WTC11 (cell line): ENCODE measurements at regions not wholly inside any gene's neighbourhood (a gene's known extent, or its start where the extent isn't known, plus 50 kb on each side); places are given as distances from the start of the nearest gene placed in this dataset.

Experiments used
- ATAC-seq: fragments of 200-7000 bp; cut with Tn5 transposase; 2 replicates; pipeline ENCODE4 v1.10.0; 2021; ENCODE audit warnings: mild to moderate bottlenecking, moderate library complexity
- CTCF ChIA-PET: fragments of 300-600 bp; sonication (Branson Sonifier 250); formaldehyde crosslinking; loops from one replicate; lab custom pipeline; 2021; ENCODE audit warnings: antibody characterized with exemption; lab: Charles Lee
- POLR2A ChIA-PET: fragments of 350-600 bp; sonication (Branson Sonifier 250); formaldehyde crosslinking; loops from one replicate; lab custom pipeline; 2021; ENCODE audit warnings: antibody characterized with exemption; lab: Charles Lee
- DNase-seq: peaks from one replicate; pipeline ENCODE4 v3.0.0; 2021; ENCODE audit warnings: low spot score
- H3K27ac Mint-ChIP-seq: 2 replicates; pipeline ENCODE4 v1.8.0; 2021; ENCODE audit warnings: mixed read lengths
- H3K27me3 Mint-ChIP-seq: 2 replicates; pipeline ENCODE4 v1.8.0; 2021; ENCODE audit warnings: low read depth, mild to moderate bottlenecking, moderate library complexity, mixed read lengths
- H3K36me3 Mint-ChIP-seq: 2 replicates; pipeline ENCODE4 v1.8.0; 2021; ENCODE audit warnings: mixed read lengths
- H3K4me1 Mint-ChIP-seq: 2 replicates; pipeline ENCODE4 v1.8.0; 2022; ENCODE audit warnings: mixed read lengths
- H3K4me3 Mint-ChIP-seq: 2 replicates; pipeline ENCODE4 v1.8.0; 2021; ENCODE audit warnings: mild to moderate bottlenecking, moderate library complexity, mixed read lengths
- H3K9me3 Mint-ChIP-seq: 2 replicates; pipeline ENCODE4 v1.8.0; 2021; ENCODE audit warnings: mixed read lengths
- EMX1 ChIP-seq: fragments of 250-450 bp; sonication (Bioruptor Pico); IDR thresholded peaks from 2 replicates; pipeline ENCODE4 v1.8.0; 2021; ENCODE audit warnings: mild to moderate bottlenecking
- ESRRA ChIP-seq: sonication (generic); formaldehyde crosslinking; IDR thresholded peaks from 2 replicates; pipeline ENCODE4 v1.8.1; 2022; ENCODE audit warnings: mild to moderate bottlenecking, missing genetic modification reagents, borderline replicate concordance
- GABPB1 ChIP-seq: sonication (generic); formaldehyde crosslinking; IDR thresholded peaks from 2 replicates; pipeline ENCODE4 v1.8.1; 2023; ENCODE audit warnings: mild to moderate bottlenecking, missing genetic modification reagents
- HMGA2 ChIP-seq: fragments of 250-450 bp; sonication (Bioruptor Pico); IDR thresholded peaks from 2 replicates; pipeline ENCODE4 v1.4.0; 2021; ENCODE audit warnings: mild to moderate bottlenecking, moderate library complexity
- KAT7 ChIP-seq: sonication (generic); formaldehyde crosslinking; IDR thresholded peaks from 2 replicates; pipeline ENCODE4 v1.8.1; 2023; ENCODE audit warnings: missing genetic modification reagents, mild to moderate bottlenecking, borderline replicate concordance
- OVOL2 ChIP-seq: fragments of 250-450 bp; sonication (Bioruptor Pico); IDR thresholded peaks from 2 replicates; pipeline ENCODE4 v1.9.0; 2021; ENCODE audit warnings: mild to moderate bottlenecking, borderline replicate concordance
- TEAD4 ChIP-seq: sonication (generic); formaldehyde crosslinking; IDR thresholded peaks from 2 replicates; pipeline ENCODE4 v1.8.0; 2022; ENCODE audit warnings: mild to moderate bottlenecking, missing genetic modification reagents
- ZBTB21 ChIP-seq: sonication (generic); formaldehyde crosslinking; IDR thresholded peaks from 2 replicates; pipeline ENCODE4 v1.8.1; 2023; ENCODE audit warnings: mild to moderate bottlenecking, missing genetic modification reagents, borderline replicate concordance
- ZNF219 ChIP-seq: sonication (generic); formaldehyde crosslinking; IDR thresholded peaks from 2 replicates; pipeline ENCODE4 v1.8.0; 2023; ENCODE audit warnings: missing genetic modification reagents, mild to moderate bottlenecking, borderline replicate concordance
- TF ChIP-seq, protein P1 (sequence below): fragments of 250-450 bp; sonication (Bioruptor Pico); IDR thresholded peaks from 2 replicates; pipeline ENCODE4 v1.9.0; 2021; ENCODE audit warnings: mild to moderate bottlenecking
- TF ChIP-seq, protein P2 (sequence below): sonication (generic); formaldehyde crosslinking; IDR thresholded peaks from 2 replicates; pipeline ENCODE4 v1.8.1; 2023; ENCODE audit warnings: mild to moderate bottlenecking, moderate library complexity, missing genetic modification reagents
- TF ChIP-seq, protein P3 (sequence below): sonication (generic); formaldehyde crosslinking; IDR thresholded peaks from 2 replicates; pipeline ENCODE4 v1.8.0; 2022; ENCODE audit warnings: mild to moderate bottlenecking, missing genetic modification reagents
- TF ChIP-seq, protein P4 (sequence below): sonication (generic); formaldehyde crosslinking; IDR thresholded peaks from 2 replicates; pipeline ENCODE4 v1.8.1; 2023; ENCODE audit warnings: mild to moderate bottlenecking, missing genetic modification reagents, moderate library complexity
- TF ChIP-seq, protein P5 (sequence below): fragments of 250-450 bp; sonication (Bioruptor Pico); IDR thresholded peaks from 2 replicates; pipeline ENCODE4 v1.9.0; 2021; ENCODE audit warnings: mild to moderate bottlenecking, borderline replicate concordance
- TF ChIP-seq, protein P6 (sequence below): sonication (generic); formaldehyde crosslinking; IDR thresholded peaks from 2 replicates; pipeline ENCODE4 v1.8.1; 2022; ENCODE audit warnings: mild to moderate bottlenecking, moderate library complexity, missing genetic modification reagents
- TF ChIP-seq, protein P7 (sequence below): sonication (generic); formaldehyde crosslinking; conservative IDR thresholded peaks from 2 replicates; pipeline ENCODE4 v1.8.1; 2023; ENCODE audit warnings: mild to moderate bottlenecking, low read depth, missing genetic modification reagents, moderate library complexity
- TF ChIP-seq, protein P8 (sequence below): fragments of 250-450 bp; sonication (Bioruptor Pico); IDR thresholded peaks from 2 replicates; pipeline ENCODE4 v1.9.0; 2021; ENCODE audit warnings: mild to moderate bottlenecking

DNA sequence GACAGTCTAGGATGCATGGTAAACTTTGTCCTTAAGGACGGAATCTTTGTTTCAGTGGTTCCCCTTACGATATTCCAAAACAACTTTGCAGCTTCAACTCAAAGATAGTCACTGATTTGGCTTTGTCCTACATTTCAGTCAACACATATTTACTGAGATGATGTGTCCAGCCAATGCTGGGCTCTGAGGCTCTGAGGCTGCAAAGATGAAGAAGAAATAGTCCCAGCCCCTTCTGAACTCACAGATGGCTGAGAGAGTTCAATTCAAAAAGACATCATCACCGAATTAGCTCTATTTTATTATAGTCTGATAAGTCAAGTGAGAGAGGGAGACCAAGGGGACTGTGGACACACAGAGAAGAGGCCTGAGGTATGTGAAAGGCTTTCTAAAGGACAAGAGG is 544.0 kb downstream of the ACTL7B start:
- H3K27ac Mint-ChIP-seq, result no peak overlapping the region
- no peak for ATAC-seq
- no peak overlapping the region for H3K4me3 Mint-ChIP-seq
- TF ChIP-seq ESRRA (CRISPR knock-in tag) (no peak), HMGA2 (CRISPR knock-in tag) (no peak)
- TF ChIP-seq, protein P1, sequence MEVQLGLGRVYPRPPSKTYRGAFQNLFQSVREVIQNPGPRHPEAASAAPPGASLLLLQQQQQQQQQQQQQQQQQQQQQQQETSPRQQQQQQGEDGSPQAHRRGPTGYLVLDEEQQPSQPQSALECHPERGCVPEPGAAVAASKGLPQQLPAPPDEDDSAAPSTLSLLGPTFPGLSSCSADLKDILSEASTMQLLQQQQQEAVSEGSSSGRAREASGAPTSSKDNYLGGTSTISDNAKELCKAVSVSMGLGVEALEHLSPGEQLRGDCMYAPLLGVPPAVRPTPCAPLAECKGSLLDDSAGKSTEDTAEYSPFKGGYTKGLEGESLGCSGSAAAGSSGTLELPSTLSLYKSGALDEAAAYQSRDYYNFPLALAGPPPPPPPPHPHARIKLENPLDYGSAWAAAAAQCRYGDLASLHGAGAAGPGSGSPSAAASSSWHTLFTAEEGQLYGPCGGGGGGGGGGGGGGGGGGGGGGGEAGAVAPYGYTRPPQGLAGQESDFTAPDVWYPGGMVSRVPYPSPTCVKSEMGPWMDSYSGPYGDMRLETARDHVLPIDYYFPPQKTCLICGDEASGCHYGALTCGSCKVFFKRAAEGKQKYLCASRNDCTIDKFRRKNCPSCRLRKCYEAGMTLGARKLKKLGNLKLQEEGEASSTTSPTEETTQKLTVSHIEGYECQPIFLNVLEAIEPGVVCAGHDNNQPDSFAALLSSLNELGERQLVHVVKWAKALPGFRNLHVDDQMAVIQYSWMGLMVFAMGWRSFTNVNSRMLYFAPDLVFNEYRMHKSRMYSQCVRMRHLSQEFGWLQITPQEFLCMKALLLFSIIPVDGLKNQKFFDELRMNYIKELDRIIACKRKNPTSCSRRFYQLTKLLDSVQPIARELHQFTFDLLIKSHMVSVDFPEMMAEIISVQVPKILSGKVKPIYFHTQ, result no peak
- peaks cover 21% of the 10 kb centered on the region for H3K9me3 Mint-ChIP-seq
- POLR2A ChIA-PET, result no interaction called here
- H3K36me3 Mint-ChIP-seq, result peaks cover 2% of the 10 kb centered on the region
- DNase-seq, result no peak
- H3K27me3 Mint-ChIP-seq, result no peaks in the 10 kb centered on the region; the same call in 1 of the 2 replicates
- peaks cover 4% of the 10 kb centered on the region; the same call in 1 of the 2 replicates for H3K4me1 Mint-ChIP-seq
- CTCF ChIA-PET, result interaction anchor here (0.5 kb wide), 1 partner anchor 105 kb away, joined by 3 read pairs; no protein-coding TSS in a partner anchor

DNA sequence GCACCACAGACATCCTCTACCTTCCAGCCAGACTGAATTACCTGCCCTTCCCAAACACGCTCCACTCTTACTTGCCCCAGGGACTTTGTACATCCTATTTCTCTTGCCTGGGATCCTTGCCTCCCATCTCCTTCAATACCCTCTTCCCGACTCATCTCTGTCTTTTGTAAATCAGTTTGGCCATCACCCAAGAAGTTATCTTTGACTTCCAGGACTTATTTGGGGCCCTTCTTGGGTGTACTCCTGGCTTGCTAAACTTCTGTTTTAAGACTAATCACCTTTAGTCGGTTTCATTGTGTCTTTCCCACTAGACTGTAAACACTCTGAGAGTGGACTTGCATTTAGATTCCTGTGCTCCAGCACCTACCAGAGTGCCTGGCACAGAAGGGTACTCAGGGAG is 545.6 kb downstream of the ACTL7B start:
- H3K27me3 Mint-ChIP-seq, result no peaks in the 10 kb centered on the region; the same call in 1 of the 2 replicates
- TF ChIP-seq, protein P2, sequence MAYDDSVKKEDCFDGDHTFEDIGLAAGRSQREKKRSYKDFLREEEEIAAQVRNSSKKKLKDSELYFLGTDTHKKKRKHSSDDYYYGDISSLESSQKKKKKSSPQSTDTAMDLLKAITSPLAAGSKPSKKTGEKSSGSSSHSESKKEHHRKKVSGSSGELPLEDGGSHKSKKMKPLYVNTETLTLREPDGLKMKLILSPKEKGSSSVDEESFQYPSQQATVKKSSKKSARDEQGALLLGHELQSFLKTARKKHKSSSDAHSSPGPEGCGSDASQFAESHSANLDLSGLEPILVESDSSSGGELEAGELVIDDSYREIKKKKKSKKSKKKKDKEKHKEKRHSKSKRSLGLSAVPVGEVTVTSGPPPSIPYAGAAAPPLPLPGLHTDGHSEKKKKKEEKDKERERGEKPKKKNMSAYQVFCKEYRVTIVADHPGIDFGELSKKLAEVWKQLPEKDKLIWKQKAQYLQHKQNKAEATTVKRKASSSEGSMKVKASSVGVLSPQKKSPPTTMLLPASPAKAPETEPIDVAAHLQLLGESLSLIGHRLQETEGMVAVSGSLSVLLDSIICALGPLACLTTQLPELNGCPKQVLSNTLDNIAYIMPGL (CRISPR knock-in tag), result no peak
- TF ChIP-seq, protein P3, sequence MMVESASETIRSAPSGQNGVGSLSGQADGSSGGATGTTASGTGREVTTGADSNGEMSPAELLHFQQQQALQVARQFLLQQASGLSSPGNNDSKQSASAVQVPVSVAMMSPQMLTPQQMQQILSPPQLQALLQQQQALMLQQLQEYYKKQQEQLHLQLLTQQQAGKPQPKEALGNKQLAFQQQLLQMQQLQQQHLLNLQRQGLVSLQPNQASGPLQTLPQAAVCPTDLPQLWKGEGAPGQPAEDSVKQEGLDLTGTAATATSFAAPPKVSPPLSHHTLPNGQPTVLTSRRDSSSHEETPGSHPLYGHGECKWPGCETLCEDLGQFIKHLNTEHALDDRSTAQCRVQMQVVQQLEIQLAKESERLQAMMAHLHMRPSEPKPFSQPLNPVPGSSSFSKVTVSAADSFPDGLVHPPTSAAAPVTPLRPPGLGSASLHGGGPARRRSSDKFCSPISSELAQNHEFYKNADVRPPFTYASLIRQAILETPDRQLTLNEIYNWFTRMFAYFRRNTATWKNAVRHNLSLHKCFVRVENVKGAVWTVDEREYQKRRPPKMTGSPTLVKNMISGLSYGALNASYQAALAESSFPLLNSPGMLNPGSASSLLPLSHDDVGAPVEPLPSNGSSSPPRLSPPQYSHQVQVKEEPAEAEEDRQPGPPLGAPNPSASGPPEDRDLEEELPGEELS (CRISPR knock-in tag), result no peak
- TF ChIP-seq, protein P4, sequence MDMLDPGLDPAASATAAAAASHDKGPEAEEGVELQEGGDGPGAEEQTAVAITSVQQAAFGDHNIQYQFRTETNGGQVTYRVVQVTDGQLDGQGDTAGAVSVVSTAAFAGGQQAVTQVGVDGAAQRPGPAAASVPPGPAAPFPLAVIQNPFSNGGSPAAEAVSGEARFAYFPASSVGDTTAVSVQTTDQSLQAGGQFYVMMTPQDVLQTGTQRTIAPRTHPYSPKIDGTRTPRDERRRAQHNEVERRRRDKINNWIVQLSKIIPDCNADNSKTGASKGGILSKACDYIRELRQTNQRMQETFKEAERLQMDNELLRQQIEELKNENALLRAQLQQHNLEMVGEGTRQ, result no peak
- no peak for TF ChIP-seq ZBTB21
- TF ChIP-seq, protein P5, sequence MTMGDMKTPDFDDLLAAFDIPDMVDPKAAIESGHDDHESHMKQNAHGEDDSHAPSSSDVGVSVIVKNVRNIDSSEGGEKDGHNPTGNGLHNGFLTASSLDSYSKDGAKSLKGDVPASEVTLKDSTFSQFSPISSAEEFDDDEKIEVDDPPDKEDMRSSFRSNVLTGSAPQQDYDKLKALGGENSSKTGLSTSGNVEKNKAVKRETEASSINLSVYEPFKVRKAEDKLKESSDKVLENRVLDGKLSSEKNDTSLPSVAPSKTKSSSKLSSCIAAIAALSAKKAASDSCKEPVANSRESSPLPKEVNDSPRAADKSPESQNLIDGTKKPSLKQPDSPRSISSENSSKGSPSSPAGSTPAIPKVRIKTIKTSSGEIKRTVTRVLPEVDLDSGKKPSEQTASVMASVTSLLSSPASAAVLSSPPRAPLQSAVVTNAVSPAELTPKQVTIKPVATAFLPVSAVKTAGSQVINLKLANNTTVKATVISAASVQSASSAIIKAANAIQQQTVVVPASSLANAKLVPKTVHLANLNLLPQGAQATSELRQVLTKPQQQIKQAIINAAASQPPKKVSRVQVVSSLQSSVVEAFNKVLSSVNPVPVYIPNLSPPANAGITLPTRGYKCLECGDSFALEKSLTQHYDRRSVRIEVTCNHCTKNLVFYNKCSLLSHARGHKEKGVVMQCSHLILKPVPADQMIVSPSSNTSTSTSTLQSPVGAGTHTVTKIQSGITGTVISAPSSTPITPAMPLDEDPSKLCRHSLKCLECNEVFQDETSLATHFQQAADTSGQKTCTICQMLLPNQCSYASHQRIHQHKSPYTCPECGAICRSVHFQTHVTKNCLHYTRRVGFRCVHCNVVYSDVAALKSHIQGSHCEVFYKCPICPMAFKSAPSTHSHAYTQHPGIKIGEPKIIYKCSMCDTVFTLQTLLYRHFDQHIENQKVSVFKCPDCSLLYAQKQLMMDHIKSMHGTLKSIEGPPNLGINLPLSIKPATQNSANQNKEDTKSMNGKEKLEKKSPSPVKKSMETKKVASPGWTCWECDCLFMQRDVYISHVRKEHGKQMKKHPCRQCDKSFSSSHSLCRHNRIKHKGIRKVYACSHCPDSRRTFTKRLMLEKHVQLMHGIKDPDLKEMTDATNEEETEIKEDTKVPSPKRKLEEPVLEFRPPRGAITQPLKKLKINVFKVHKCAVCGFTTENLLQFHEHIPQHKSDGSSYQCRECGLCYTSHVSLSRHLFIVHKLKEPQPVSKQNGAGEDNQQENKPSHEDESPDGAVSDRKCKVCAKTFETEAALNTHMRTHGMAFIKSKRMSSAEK (CRISPR knock-in tag), result no peak
- no peak for TF ChIP-seq TEAD4 (CRISPR knock-in tag)
- TF ChIP-seq KAT7 (CRISPR knock-in tag), result no peak
- TF ChIP-seq, protein P6, sequence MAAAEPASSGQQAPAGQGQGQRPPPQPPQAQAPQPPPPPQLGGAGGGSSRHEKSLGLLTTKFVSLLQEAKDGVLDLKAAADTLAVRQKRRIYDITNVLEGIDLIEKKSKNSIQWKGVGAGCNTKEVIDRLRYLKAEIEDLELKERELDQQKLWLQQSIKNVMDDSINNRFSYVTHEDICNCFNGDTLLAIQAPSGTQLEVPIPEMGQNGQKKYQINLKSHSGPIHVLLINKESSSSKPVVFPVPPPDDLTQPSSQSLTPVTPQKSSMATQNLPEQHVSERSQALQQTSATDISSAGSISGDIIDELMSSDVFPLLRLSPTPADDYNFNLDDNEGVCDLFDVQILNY (CRISPR knock-in tag), result no peak
- TF ChIP-seq, protein P7, sequence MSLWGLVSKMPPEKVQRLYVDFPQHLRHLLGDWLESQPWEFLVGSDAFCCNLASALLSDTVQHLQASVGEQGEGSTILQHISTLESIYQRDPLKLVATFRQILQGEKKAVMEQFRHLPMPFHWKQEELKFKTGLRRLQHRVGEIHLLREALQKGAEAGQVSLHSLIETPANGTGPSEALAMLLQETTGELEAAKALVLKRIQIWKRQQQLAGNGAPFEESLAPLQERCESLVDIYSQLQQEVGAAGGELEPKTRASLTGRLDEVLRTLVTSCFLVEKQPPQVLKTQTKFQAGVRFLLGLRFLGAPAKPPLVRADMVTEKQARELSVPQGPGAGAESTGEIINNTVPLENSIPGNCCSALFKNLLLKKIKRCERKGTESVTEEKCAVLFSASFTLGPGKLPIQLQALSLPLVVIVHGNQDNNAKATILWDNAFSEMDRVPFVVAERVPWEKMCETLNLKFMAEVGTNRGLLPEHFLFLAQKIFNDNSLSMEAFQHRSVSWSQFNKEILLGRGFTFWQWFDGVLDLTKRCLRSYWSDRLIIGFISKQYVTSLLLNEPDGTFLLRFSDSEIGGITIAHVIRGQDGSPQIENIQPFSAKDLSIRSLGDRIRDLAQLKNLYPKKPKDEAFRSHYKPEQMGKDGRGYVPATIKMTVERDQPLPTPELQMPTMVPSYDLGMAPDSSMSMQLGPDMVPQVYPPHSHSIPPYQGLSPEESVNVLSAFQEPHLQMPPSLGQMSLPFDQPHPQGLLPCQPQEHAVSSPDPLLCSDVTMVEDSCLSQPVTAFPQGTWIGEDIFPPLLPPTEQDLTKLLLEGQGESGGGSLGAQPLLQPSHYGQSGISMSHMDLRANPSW (CRISPR knock-in tag), result no peak
- TF ChIP-seq EMX1 (CRISPR knock-in tag), result no peak
- TF ChIP-seq OVOL2 (CRISPR knock-in tag), result no peak
- no peak for TF ChIP-seq GABPB1 (CRISPR knock-in tag)
- no peak for TF ChIP-seq ZNF219 (CRISPR knock-in tag)
- TF ChIP-seq, protein P8, sequence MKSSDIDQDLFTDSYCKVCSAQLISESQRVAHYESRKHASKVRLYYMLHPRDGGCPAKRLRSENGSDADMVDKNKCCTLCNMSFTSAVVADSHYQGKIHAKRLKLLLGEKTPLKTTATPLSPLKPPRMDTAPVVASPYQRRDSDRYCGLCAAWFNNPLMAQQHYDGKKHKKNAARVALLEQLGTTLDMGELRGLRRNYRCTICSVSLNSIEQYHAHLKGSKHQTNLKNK, result no peak

More for the DNA sequence above, 545.6 kb downstream of the ACTL7B start:
- ATAC-seq, result no peak
- POLR2A ChIA-PET, result no interaction called here
- CTCF ChIA-PET, result no interaction called here
- DNase-seq, result no peak
- Mint-ChIP-seq H3K9me3 (peaks cover 16% of the 10 kb centered on the region), H3K36me3 (no peaks in the 10 kb centered on the region; the same call in 1 of the 2 replicates), H3K27ac (no peak overlapping the region), H3K4me1 (peaks cover 4% of the 10 kb centered on the region; the same call in 1 of the 2 replicates), H3K4me3 (no peak overlapping the region)
